Activated CD4-positive, CD25-positive, alpha-beta regulatory T cell (primary cell): ENCODE measurements at regions not wholly inside any gene's neighbourhood (a gene's known extent, or its start where the extent isn't known, plus 50 kb on each side); places are given as distances from the start of the nearest gene placed in this dataset.

Experiments used
- DNase-seq, 4 experiments: peaks; one replicate each; lab custom pipeline; 2025; lab: John Stamatoyannopoulos, UW

GRCh38 chr5:173741729-173742431 is 125.4 kb upstream of the BOD1 start:
- no peak for DNase-seq

- no peak for DNase-seq
These were observed 126.0 kb upstream of the BOD1 start for GRCh38 chr5:173742432-173742816.

- no peak for DNase-seq
These were observed 127.3 kb upstream of the BOD1 start for GRCh38 chr5:173743641-173744343.

- DNase-seq: no peak
These were observed 128.1 kb upstream of the BOD1 start for GRCh38 chr5:173744551-173744950.

- DNase-seq: no peak
These were observed 128.7 kb upstream of the BOD1 start for GRCh38 chr5:173745123-173745522.

- DNase-seq: no peak
These were observed 129.1 kb upstream of the BOD1 start for GRCh38 chr5:173745557-173745956.

GRCh38 chr5:173746047-173746646 is 129.7 kb upstream of the BOD1 start:
- no peak for DNase-seq

- no peak for DNase-seq
These were observed 131.4 kb upstream of the BOD1 start for GRCh38 chr5:173747876-173748275.

- DNase-seq: no peak
These were observed 134.3 kb upstream of the BOD1 start for GRCh38 chr5:173750538-173751265.

- DNase-seq: no peak
These were observed 134.8 kb upstream of the BOD1 start for GRCh38 chr5:173751266-173751600.

- no peak for DNase-seq
These were observed 135.5 kb upstream of the CPEB4 start for GRCh38 chr5:173752653-173753052.

GRCh38 chr5:173753307-173754168 is 134.6 kb upstream of the CPEB4 start:
- DNase-seq: no peak

GRCh38 chr5:173755319-173755718 is 132.8 kb upstream of the CPEB4 start:
- DNase-seq: no peak

- DNase-seq: no peak
These were observed 130.5 kb upstream of the CPEB4 start for GRCh38 chr5:173757403-173758209.

GRCh38 chr5:173758676-173759075 is 129.5 kb upstream of the CPEB4 start:
- no peak for DNase-seq

GRCh38 chr5:173759691-173760090 is 128.5 kb upstream of the CPEB4 start:
- no peak for DNase-seq

GRCh38 chr5:173760461-173761177 is 127.5 kb upstream of the CPEB4 start:
- DNase-seq: no peak

- DNase-seq: no peak
These were observed 127.0 kb upstream of the CPEB4 start for GRCh38 chr5:173761178-173761513.

- no peak for DNase-seq
These were observed 126.1 kb upstream of the CPEB4 start for GRCh38 chr5:173762045-173762444.

GRCh38 chr5:173762930-173763329 is 125.2 kb upstream of the CPEB4 start:
- DNase-seq: no peak
